K562 (cell line): ENCODE measurements at regions not wholly inside any gene's neighbourhood (a gene's known extent, or its start where the extent isn't known, plus 50 kb on each side); places are given as distances from the start of the nearest gene placed in this dataset.

Experiments used
- ATAC-seq: fragments of 200-7000 bp; cut with Tn5 transposase; 3 replicates; pipeline ENCODE4 v1.9.1; 2020; ENCODE audit warnings: moderate library complexity
- BruUV-seq: library from RNA; stranded (reverse); fragments of 400-500 nt; replicated peaks from 2 replicates; lab custom pipeline; 2021; lab: Mats Ljungman, UMichigan
- CTCF ChIA-PET: fragments of 300-600 bp; formaldehyde crosslinking; extraction: SDS; loops from one replicate; lab custom pipeline; 2021; ENCODE audit warnings: low intra/inter-chr PET ratio; lab: Yijun Ruan, JAX
- POLR2A ChIA-PET: fragments of 300-600, 350-650 bp; sonication (Branson Sonifier 250); formaldehyde crosslinking; extraction: SDS; loops from one replicate; lab custom pipeline; 2021; ENCODE audit warnings: antibody characterized with exemption, inconsistent platforms; lab: Yijun Ruan, JAX
- DNase-seq, 4 experiments: peaks; one replicate each; pipeline versions ENCODE4 v3.0.0 to v3.0.0-alpha.2; 2011 to 2018; ENCODE audit warnings: low spot score in 3 of 4, mixed read lengths in 3 of 4; ENCODE audit errors: extremely low read depth in 1 of 4
- FAIRE-seq: peaks from 2 replicates; lab custom pipeline; 2011; peaks lifted over from hg19 to GRCh38; lab: Jason Lieb, UNC
- H2AFZ ChIP-seq: 2 replicates; pipeline ENCODE4 v1.6.0; 2011; ENCODE audit warnings: low read depth, low read length, control low read depth, inconsistent platforms
- H3K27ac ChIP-seq: fragments of 200-600 bp; 3 replicates; pipeline ENCODE4 v1.8.0; 2011; ENCODE audit warnings: low read depth, mild to moderate bottlenecking, control low read depth, inconsistent platforms, low read length, moderate library complexity, mixed read lengths; ENCODE audit errors: extremely low read depth
- H3K27me3 ChIP-seq, 2 experiments: fragments of 300-600 bp in 1 of 2; 2 replicates in 1 of 2; 3 replicates in 1 of 2; pipeline versions ENCODE4 v1.6.0 to v1.8.0; 2011; ENCODE audit warnings: inconsistent platforms in 2 of 2, low read length in 2 of 2, mild to moderate bottlenecking in 1 of 2, mixed read lengths in 1 of 2, moderate library complexity in 1 of 2; ENCODE audit not compliant: control insufficient read depth in 2 of 2, insufficient read depth in 2 of 2
- H3K36me3 ChIP-seq: fragments of 300-600 bp; 3 replicates; pipeline ENCODE4 v1.8.0; 2011; ENCODE audit warnings: mild to moderate bottlenecking, low read length, inconsistent platforms; ENCODE audit not compliant: control insufficient read depth, insufficient read depth
- H3K4me1 ChIP-seq, 2 experiments: fragments of 200-600 bp in 1 of 2; replicated peaks in 1 of 2; 2 replicates in 1 of 2; 3 replicates in 1 of 2; pipeline versions ENCODE4 v1.5.1 to v1.8.0; 2011; ENCODE audit warnings: inconsistent platforms in 2 of 2, low read length in 2 of 2, mild to moderate bottlenecking in 1 of 2, mixed read lengths in 1 of 2, moderate library complexity in 1 of 2; ENCODE audit not compliant: control insufficient read depth in 2 of 2, insufficient read depth in 2 of 2
- H3K4me2 ChIP-seq: 2 replicates; pipeline ENCODE4 v1.6.1; 2011; ENCODE audit warnings: low read length, control low read depth, inconsistent platforms, mixed read lengths; ENCODE audit not compliant: insufficient read depth
- H3K4me3 ChIP-seq: fragments of 200-600 bp; sonication (generic), shearing (Covaris generic); 2 replicates; pipeline ENCODE4 v1.5.1; 2016; ENCODE audit warnings: control low read depth, inconsistent platforms
- H3K79me2 ChIP-seq: fragments of 200-600 bp; 3 replicates; pipeline ENCODE4 v1.8.0; 2011; ENCODE audit warnings: low read length, inconsistent platforms; ENCODE audit not compliant: control insufficient read depth, insufficient read depth
- H3K9ac ChIP-seq, 2 experiments: 2 replicates each; pipeline versions ENCODE4 v1.6.0 to v1.6.1; 2011; ENCODE audit warnings: low read depth in 2 of 2, low read length in 2 of 2, control low read depth in 1 of 2, inconsistent platforms in 1 of 2, mild to moderate bottlenecking in 1 of 2, mixed read lengths in 1 of 2; ENCODE audit not compliant: insufficient read depth in 1 of 2
- H3K9me1 ChIP-seq: one replicate; pipeline ENCODE4 v1.6.0; 2011; ENCODE audit warnings: inconsistent platforms, mild to moderate bottlenecking, low read length, moderate library complexity; ENCODE audit not compliant: control insufficient read depth, insufficient read depth
- H3K9me3 ChIP-seq: replicated peaks from 2 replicates; pipeline ENCODE4 v1.5.1; 2011; ENCODE audit warnings: low read depth, low read length, inconsistent platforms; ENCODE audit not compliant: control insufficient read depth, insufficient read depth
- H4K20me1 ChIP-seq: replicated peaks from 2 replicates; pipeline ENCODE4 v1.6.1; 2011; ENCODE audit warnings: low read length, inconsistent platforms, mixed read lengths; ENCODE audit not compliant: control insufficient read depth, insufficient read depth
- ATF6 ChIP-seq: sonication (generic); formaldehyde crosslinking; IDR thresholded peaks from 2 replicates; pipeline ENCODE4 v1.4.0; 2020; ENCODE audit warnings: mild to moderate bottlenecking, missing genetic modification reagents
- CUX1 ChIP-seq: fragments of 200-800 bp; sonication (Bioruptor generic); IDR thresholded peaks from 2 replicates; pipeline ENCODE4 v1.6.1; 2016; ENCODE audit warnings: missing genetic modification characterization, missing compliant biosample characterization
- E2F4 ChIP-seq: sonication (generic); formaldehyde crosslinking; IDR thresholded peaks from 2 replicates; pipeline ENCODE4 v1.8.0; 2022; ENCODE audit warnings: mild to moderate bottlenecking, low read depth, missing genetic modification reagents
- EZH2 ChIP-seq: IDR thresholded peaks from 2 replicates; pipeline ENCODE4 v1.6.1; 2012; ENCODE audit warnings: low read depth, mild to moderate bottlenecking, inconsistent platforms, low read length, borderline replicate concordance
- LCOR ChIP-seq: sonication (generic); formaldehyde crosslinking; IDR thresholded peaks from 2 replicates; pipeline ENCODE4 v1.8.0; 2022; ENCODE audit warnings: mild to moderate bottlenecking, missing genetic modification reagents
- PHF21A ChIP-seq: fragments of 450-650 bp; IDR thresholded peaks from 2 replicates; pipeline ENCODE4 v1.6.1; 2017; ENCODE audit warnings: low read depth, borderline replicate concordance
- PURB ChIP-seq: sonication (generic); formaldehyde crosslinking; IDR thresholded peaks from 2 replicates; pipeline ENCODE4 v1.9.0; 2021; ENCODE audit warnings: low read depth, mild to moderate bottlenecking, missing genetic modification reagents
- TEAD1 ChIP-seq, 2 experiments: fragments of 450-650 bp in 1 of 2; sonication (generic) in 1 of 2; formaldehyde crosslinking; IDR thresholded peaks; 2 replicates each; pipeline versions ENCODE4 v1.4.0 to v1.8.0; 2020 to 2022; ENCODE audit warnings: mild to moderate bottlenecking in 2 of 2, missing genetic modification reagents in 1 of 2
- TRIM25 ChIP-seq: fragments of 450-650 bp; IDR thresholded peaks from 2 replicates; pipeline ENCODE4 v1.7.0; 2016; ENCODE audit warnings: borderline replicate concordance
- WGBS: fragments of 100-300 bp; shearing (Covaris generic); methylation state at CpG from one replicate; pipeline ENCODE4 v1.1.6; 2016; ENCODE audit warnings: low coverage, mixed read lengths; ENCODE audit not compliant: insufficient coverage; ENCODE audit errors: missing lambda C conversion rate; 5-methylcytosine and 5-hydroxymethylcytosine counted together
- in situ Hi-C: fragments of 300-500 bp; cut with MboI; formaldehyde crosslinking; loops from 4 replicates; pipeline ENCODE4 v1.15.0; 2018; ENCODE audit warnings: inconsistent platforms, mixed read lengths
- intact Hi-C: fragments of 100-400 bp; cut with micrococcal nuclease; formaldehyde crosslinking; loops from 2 replicates; pipeline ENCODE4 v1.14.2; 2022

- TF ChIP-seq CUX1 (CRISPR knock-in tag) (no peak), PURB (no peak)
Measured at GRCh38 chr6:155684416-155685196, 229.0 kb upstream of the NOX3 start (continued).

- Histone ChIP-seq H3K4me3 (no peak overlapping the region), H3K9me3 (no peaks in the 10 kb centered on the region), H3K36me3 (no peaks in the 10 kb centered on the region), H3K27ac (no peak overlapping the region), H3K27me3 (no peaks in the 10 kb centered on the region), H3K9ac (no peak overlapping the region), H3K79me2 (no peaks in the 10 kb centered on the region), H3K4me2 (no peak overlapping the region), H4K20me1 (no peaks in the 10 kb centered on the region), H3K9me1 (no peaks in the 10 kb centered on the region), H2AFZ (no peak overlapping the region), H3K4me1 (no peaks in the 10 kb centered on the region)
- BruUV-seq: no TSS peak
- CTCF ChIA-PET: no interaction called here
- in situ Hi-C loops (no loop called here), intact Hi-C loops (no loop called here)
- 5% methylated on average over 3 of the region's 3 CpGs for WGBS
- POLR2A ChIA-PET: interaction anchor here (0.7 kb wide), 1 partner anchor 835 kb away, joined by 3 read pairs; no protein-coding TSS in a partner anchor
- no peak for ATAC-seq
- FAIRE-seq: no peak
- DNase-seq: no peak
- no peak for TF ChIP-seq TEAD1 (CRISPR knock-in tag; IDR thresholded peaks at IDR 0.05)
- no peak for TF ChIP-seq LCOR (CRISPR knock-in tag)
- TF ChIP-seq ATF6 (CRISPR knock-in tag): no peak
- no peak for TF ChIP-seq EZH2
- no peak for TF ChIP-seq E2F4 (CRISPR knock-in tag)
- no peak for TF ChIP-seq TRIM25
- no peak for TF ChIP-seq PHF21A
Measured at GRCh38 chr6:155678361-155678760, 222.7 kb upstream of the NOX3 start.
